Endothelial cell of umbilical vein (primary cell): ENCODE measurements at regions not wholly inside any gene's neighbourhood (a gene's known extent, or its start where the extent isn't known, plus 50 kb on each side); places are given as distances from the start of the nearest gene placed in this dataset.

Experiments used
- CTCF ChIP-seq, 2 donors: IDR thresholded peaks; 1 replicate in 1 of 2; 2 replicates in 1 of 2; pipeline ENCODE4 v1.5.1; 2011; ENCODE audit warnings: low read length in 2 of 2, mild to moderate bottlenecking in 2 of 2, moderate library complexity in 2 of 2, control low read depth in 1 of 2, inconsistent platforms in 1 of 2, low read depth in 1 of 2; ENCODE audit not compliant: insufficient read depth in 1 of 2; ENCODE audit errors: extremely low read depth in 1 of 2
- POLR2A ChIP-seq: IDR thresholded peaks from 2 replicates; pipeline ENCODE4 v1.6.1; 2012; ENCODE audit warnings: low read depth, mild to moderate bottlenecking, control low read depth, low read length

GRCh38 chr9:26361010-26361409 is 531.6 kb downstream of the CAAP1 start:
- TF ChIP-seq POLR2A = no peak
- TF ChIP-seq CTCF (IDR thresholded peaks at IDR 0.05; ENCODE audit: extremely low read depth in 1 of 2, insufficient read depth in 1 of 2, low read depth in 1 of 2, low read length in 2 of 2) = no peak
